Lung (tissue), 11 donors: ENCODE measurements at regions not wholly inside any gene's neighbourhood (a gene's known extent, or its start where the extent isn't known, plus 50 kb on each side); places are given as distances from the start of the nearest gene placed in this dataset.

Source experiments
- ATAC-seq: fragments of 200-7000 bp; cut with Tn5 transposase; one replicate; pipeline ENCODE4 v1.9.1; 2020; ENCODE audit warnings: moderate number of reproducible peaks; ENCODE audit not compliant: insufficient read depth, low FRiP score
- DNase-seq, 3 donors: peaks; one replicate each; pipeline ENCODE4 v3.0.0-alpha.2; 2013 to 2017
- H3K27ac ChIP-seq, 2 donors: one replicate each; pipeline ENCODE4 v1.5.1; 2013; ENCODE audit warnings: mild to moderate bottlenecking in 2 of 2, moderate library complexity in 2 of 2, control low read depth in 1 of 2, inconsistent platforms in 1 of 2, low read depth in 1 of 2, low read length in 1 of 2
- H3K27me3 ChIP-seq, 3 donors: one replicate each; pipeline ENCODE4 v1.5.1; 2013; ENCODE audit warnings: low read length in 2 of 3; ENCODE audit not compliant: control insufficient read depth in 3 of 3, insufficient read depth in 3 of 3
- H3K36me3 ChIP-seq, 4 donors: one replicate each; pipeline ENCODE4 v1.5.1; 2013; ENCODE audit warnings: low read length in 4 of 4, mild to moderate bottlenecking in 1 of 4, moderate library complexity in 1 of 4; ENCODE audit not compliant: control insufficient read depth in 4 of 4, insufficient read depth in 4 of 4
- H3K4me1 ChIP-seq, 5 donors: one replicate each; pipeline ENCODE4 v1.5.1; 2013; ENCODE audit warnings: low read length in 5 of 5, mild to moderate bottlenecking in 2 of 5, moderate library complexity in 1 of 5; ENCODE audit not compliant: control insufficient read depth in 5 of 5, insufficient read depth in 5 of 5
- H3K4me3 ChIP-seq: one replicate; pipeline ENCODE4 v1.5.1; 2013; ENCODE audit warnings: mild to moderate bottlenecking, control low read depth, moderate library complexity
- H3K9ac ChIP-seq, 2 donors: one replicate each; pipeline ENCODE4 v1.5.1; 2013; ENCODE audit warnings: low read length in 2 of 2, control low read depth in 1 of 2; ENCODE audit not compliant: insufficient read depth in 1 of 2
- H3K9me3 ChIP-seq, 4 donors: one replicate each; pipeline ENCODE4 v1.5.1; 2013; ENCODE audit warnings: low read length in 3 of 4, mild to moderate bottlenecking in 1 of 4, moderate library complexity in 1 of 4; ENCODE audit not compliant: control insufficient read depth in 4 of 4, insufficient read depth in 3 of 4
- CTCF ChIP-seq: IDR thresholded peaks from 2 replicates; pipeline ENCODE4 v1.5.1; 2012; ENCODE audit warnings: mild to moderate bottlenecking; ENCODE audit errors: control extremely low read depth, extremely low read depth
- WGBS, 2 donors: extraction: QIAGEN DNeasy Blood & Tissue Kit; methylation state at CpG; one replicate each; pipeline ENCODE4 v1.1.7; 2013; 5-methylcytosine and 5-hydroxymethylcytosine counted together
- donor health status: control.
- donor health status: control.
- donor health status: Bipolar disorder and iron deficiency.
- donor health status: healthy.
- donor health status: DM: yes; HTN: yes; CAD: no.

DNA sequence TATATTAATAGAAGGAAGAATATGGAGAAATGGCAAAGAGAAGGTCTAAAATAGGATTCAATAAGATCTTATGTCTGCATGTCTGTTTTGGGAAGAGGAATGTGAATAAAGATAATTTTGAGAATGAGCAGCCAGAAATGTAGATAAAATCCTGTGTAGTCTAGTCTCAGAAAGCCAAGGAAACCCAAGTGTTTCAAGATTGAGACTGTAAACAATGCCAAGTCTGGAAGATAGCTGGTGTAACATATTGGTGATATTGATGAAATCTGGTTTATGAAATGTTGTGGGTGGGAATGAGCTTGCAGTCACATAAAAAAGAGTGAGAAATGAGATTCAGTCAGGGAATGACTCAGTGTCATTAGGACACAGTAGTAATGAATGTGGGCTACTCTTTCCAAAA is 1180.3 kb upstream of the PCDH20 start:
- ATAC-seq (no peak), DNase-seq (peak in 2 of 3 donors; percentile 52 to 69)
- H3K4me3 ChIP-seq = no peak overlapping the region
- no peaks in the 10 kb centered on the region for H3K36me3 ChIP-seq
- H3K4me1 ChIP-seq = peaks cover 0 to 2% (median 0%) of the 10 kb centered on the region in 5 donors
- H3K9me3 ChIP-seq = no peaks in the 10 kb centered on the region
- no peak for TF ChIP-seq CTCF
- H3K27me3 ChIP-seq = no peaks in the 10 kb centered on the region
- no peak overlapping the region for H3K9ac ChIP-seq
- no peak overlapping the region for H3K27ac ChIP-seq

GRCh38 chr13:62593804-62594203 is 1178.2 kb upstream of the PCDH20 start:
- WGBS, 2 donors = 77 to 86% methylated on average over 2 of the region's 2 CpGs
- H3K4me3 ChIP-seq = no peak overlapping the region
- no peaks in the 10 kb centered on the region for H3K9me3 ChIP-seq
- DNase-seq (peak in 2 of 3 donors; percentile 39 to 56), ATAC-seq (no peak)
- H3K27me3 ChIP-seq = no peaks in the 10 kb centered on the region
- no peak for TF ChIP-seq CTCF
- no peaks in the 10 kb centered on the region for H3K36me3 ChIP-seq
- no peak overlapping the region for H3K27ac ChIP-seq
- no peak overlapping the region for H3K9ac ChIP-seq
- peaks cover 0 to 2% (median 0%) of the 10 kb centered on the region in 5 donors for H3K4me1 ChIP-seq

DNA sequence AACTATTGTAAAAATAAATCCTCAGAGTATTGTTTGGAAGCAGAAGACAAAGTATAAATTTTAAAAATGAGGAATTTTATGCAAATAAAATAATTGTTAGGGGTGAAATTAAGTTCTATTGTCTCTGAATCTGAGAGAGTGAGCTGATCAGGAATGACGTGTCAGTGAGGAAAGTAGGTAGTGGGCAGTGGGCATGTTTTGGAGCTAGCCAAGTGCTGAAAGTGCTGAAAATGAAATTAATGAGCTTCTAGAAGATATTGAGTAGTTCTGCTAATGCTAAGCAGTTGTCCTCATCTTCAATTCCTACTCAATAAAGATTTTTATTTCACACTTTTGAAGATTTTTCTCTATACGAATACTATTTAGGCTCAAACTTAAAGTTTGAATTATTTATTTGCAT is 1167.8 kb upstream of the PCDH20 start:
- ATAC-seq (no peak), DNase-seq (no peak)
- Histone ChIP-seq H3K9ac (no peak overlapping the region), H3K4me3 (no peak overlapping the region), H3K36me3 (no peaks in the 10 kb centered on the region), H3K4me1 (no peaks in the 10 kb centered on the region), H3K27ac (no peak overlapping the region), H3K27me3 (no peaks in the 10 kb centered on the region), H3K9me3 (no peaks in the 10 kb centered on the region)
- no peak for TF ChIP-seq CTCF
- WGBS, 2 donors = 69 to 78% methylated on average over 2 of the region's 2 CpGs

GRCh38 chr13:62578402-62578801 is 1162.8 kb upstream of the PCDH20 start:
- no peak for TF ChIP-seq CTCF
- Histone ChIP-seq H3K4me1 (no peaks in the 10 kb centered on the region), H3K27me3 (no peaks in the 10 kb centered on the region), H3K9me3 (no peaks in the 10 kb centered on the region), H3K27ac (no peak overlapping the region), H3K36me3 (no peaks in the 10 kb centered on the region), H3K9ac (no peak overlapping the region), H3K4me3 (no peak overlapping the region)
- ATAC-seq (no peak), DNase-seq (no peak)
